SW 1271 (cell line): ENCODE measurements at regions not wholly inside any gene's neighbourhood (a gene's known extent, or its start where the extent isn't known, plus 50 kb on each side); places are given as distances from the start of the nearest gene placed in this dataset.
"Not testable (repeated sequence)": the region's sequence is repeated elsewhere in the genome, so short reads cannot be mapped to it uniquely, and the experiment has no call there.

Source experiments
- DNase-seq, 2 experiments: peaks; one replicate each; lab custom pipeline; 2025; lab: John Stamatoyannopoulos, UW

DNA sequence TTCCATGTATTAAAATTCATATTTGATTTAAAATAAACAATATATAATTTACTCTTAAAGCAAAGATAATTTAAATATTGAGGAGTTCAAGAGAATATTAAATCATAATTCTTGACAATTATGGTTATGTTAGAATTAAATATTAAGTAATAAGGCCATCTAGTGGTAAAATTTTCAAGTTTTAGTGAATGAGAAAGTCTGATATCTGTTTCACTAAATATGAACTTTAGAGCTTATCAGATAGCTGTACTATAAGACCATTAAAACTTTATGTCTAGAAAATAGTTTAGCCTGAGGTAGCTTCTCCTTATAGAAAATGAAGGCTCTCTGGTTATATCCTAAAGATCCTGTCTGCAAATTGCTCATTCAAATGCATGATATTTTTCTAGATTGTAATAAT is 152.1 kb upstream of the PRSS12 start:
- not testable (repeated sequence) for DNase-seq

GRCh38 chr4:118505491-118505890 is 152.7 kb upstream of the PRSS12 start:
- DNase-seq = not testable (repeated sequence)

- DNase-seq = not testable (repeated sequence)
These were observed 160.1 kb upstream of the PRSS12 start for GRCh38 chr4:118512870-118513269.

GRCh38 chr4:118514332-118514731 is 161.5 kb upstream of the PRSS12 start:
- DNase-seq = not testable (repeated sequence)

DNA sequence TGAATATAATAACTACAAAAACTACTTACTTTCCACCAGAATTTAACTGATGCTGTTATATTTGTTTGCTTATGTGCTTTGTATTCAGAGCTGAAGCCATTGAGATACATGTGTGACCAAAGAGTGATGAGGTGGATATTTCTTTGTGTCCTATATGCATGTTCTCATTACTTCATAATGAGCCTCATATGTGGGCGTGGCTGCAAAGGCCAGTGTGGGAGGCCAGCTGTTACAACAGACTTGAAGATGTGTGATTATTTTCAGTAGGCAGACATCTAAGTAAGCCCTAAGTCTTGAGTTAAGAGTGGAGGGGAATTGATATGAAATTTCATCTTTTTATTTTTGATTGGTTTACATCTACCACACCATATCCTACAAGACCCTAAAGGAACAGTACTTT is 163.3 kb upstream of the PRSS12 start:
- DNase-seq = not testable (repeated sequence)

- not testable (repeated sequence) for DNase-seq
These were observed 155.1 kb upstream of the METTL14 start for GRCh38 chr4:118530107-118530506.

DNA sequence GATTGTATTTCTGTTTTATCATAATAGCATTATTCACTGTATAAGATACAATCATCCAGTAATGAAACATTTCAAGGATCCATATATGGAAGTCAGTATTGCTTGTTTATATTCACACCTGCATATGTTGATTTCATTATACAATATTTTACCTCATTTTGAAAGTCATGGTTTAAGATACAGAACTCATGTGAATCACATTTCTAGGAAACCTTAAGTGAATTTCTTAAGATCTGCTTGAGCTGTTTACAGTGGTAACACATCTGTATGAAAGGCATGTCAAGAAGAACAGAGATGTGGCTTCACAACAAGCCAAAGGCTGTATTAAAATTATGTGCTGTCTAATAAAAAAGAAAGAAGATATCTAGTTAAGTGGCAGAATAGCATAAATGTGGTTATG is 153.2 kb upstream of the METTL14 start:
- not testable (repeated sequence) for DNase-seq

- DNase-seq = not testable (repeated sequence)
These were observed 149.4 kb upstream of the METTL14 start for GRCh38 chr4:118535788-118536187.

DNA sequence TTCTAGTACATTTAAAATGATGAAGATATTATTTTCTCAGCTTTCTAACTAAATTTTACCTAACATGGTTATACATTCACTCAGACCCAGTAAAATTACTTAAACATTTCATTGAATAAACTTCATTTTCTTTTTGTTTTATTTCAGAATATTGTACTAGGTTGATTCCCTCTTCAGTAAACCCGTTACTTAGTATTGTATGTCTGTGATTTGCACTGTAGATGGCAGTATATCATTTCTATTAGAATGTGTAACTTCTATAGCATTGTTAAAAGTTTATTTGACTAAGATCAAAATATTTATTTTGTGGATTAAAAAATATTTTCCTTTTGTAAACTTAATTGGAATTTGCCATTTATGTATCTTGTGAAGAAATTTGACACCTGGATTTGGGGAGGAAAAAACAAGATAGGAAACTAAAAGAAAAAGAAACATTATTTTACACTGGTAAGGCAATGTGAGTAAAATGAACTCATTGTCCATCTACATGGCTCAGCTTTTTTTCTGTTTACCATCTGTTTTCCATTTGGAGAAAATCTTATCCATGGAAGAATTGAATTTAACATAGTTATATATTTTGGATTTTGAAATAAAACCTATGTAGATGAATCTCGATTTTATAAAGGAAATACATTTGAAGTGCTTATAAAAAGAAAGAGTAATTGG is 145.6 kb upstream of the METTL14 start:
- peak in 1 of 2 experiments; percentile 3 for DNase-seq

DNA sequence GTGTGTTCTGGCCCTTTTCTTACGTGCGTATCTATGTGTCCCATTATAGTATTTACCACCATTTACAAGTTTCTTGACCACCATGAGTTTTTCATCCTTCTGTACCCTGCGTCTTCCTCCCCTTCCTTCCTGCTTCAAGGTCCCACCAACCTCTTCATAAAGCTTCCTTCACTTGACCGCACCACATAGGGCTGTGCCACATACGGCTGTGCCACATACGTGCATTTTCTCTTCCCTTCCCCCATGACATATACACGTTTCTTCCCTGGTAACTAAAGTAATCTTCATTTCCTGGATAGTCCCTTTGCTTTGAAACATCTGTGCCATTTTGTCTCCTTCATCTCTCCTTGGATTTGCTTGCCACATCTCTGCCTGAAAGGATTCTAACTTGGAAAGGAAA is 128.6 kb upstream of the METTL14 start:
- not testable (repeated sequence) for DNase-seq

GRCh38 chr4:118557298-118557851 is 127.8 kb upstream of the METTL14 start:
- no peak for DNase-seq

DNA sequence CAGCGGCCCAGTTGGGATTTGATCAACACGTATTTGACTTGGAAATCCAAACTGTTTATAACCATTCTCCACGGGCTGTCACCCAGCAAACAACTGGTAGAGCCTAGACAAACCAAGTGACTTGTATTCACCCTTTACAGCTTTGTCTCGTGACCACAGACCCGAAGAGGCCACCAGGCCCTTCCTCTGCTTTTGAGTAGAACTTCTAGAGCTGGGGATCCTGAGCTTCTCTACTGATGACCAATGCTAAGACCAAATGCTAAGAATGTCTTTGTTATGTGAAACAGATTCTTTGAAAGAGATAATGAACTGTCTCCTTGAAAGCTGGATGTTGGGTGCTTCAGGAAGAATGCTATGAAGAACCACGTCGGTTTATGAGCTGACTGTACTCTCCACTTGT is 127.0 kb upstream of the METTL14 start:
- not testable (repeated sequence) for DNase-seq

GRCh38 chr4:118561559-118561958 is 123.6 kb upstream of the METTL14 start:
- not testable (repeated sequence) for DNase-seq

DNA sequence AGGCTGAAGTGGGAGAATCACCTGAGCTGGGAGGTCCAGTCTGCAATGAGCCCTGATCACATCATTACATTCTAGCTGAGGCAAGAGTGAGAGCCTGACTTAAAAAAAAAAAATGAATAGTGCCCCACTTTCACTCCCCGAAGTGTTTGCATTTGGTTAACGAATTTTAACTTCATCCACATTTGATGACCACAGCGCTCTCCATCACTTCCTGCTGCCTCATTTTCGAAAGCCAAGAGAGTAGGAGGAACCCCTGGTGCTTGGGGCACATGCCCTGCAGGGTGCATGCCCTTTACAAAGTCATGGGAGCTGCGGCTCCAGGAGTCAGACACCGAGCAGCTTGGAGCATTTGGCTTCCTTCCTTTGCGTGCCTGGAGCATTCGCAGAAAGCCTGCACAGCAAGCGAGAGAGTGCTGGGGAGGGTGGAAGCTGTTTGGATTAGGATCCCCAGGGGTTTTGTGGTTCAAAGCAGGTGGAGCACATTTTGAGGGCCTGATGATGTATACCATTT is 119.1 kb upstream of the METTL14 start:
- DNase-seq = not testable (repeated sequence)

DNA sequence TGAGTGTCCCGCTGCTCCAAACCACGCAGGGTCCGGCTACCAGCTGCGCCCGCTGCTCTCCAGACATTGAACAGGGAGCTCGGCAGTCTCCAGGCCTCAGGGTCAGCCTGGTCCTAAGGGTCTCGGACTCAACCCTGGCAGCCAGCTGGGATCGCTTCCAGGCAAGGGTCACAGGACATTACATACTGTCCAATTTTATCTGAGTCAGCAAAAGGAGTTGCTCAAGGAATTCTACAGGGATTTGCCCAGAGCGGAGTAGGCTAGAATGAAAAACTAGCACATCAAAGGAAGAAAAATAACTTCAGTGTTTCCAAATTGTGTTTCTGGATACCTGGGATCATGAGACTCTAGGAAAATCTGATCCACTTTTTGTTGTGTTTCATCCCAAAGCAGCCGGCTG is 112.2 kb upstream of the METTL14 start:
- DNase-seq = not testable (repeated sequence)

- not testable (repeated sequence) for DNase-seq
These were observed 110.8 kb upstream of the METTL14 start for GRCh38 chr4:118574251-118574913.

GRCh38 chr4:118575057-118575456 is 110.1 kb upstream of the METTL14 start:
- DNase-seq = not testable (repeated sequence)

GRCh38 chr4:118575726-118576125 is 109.5 kb upstream of the METTL14 start:
- DNase-seq = not testable (repeated sequence)

- DNase-seq = not testable (repeated sequence)
These were observed 108.4 kb upstream of the METTL14 start for GRCh38 chr4:118576709-118577219.

DNA sequence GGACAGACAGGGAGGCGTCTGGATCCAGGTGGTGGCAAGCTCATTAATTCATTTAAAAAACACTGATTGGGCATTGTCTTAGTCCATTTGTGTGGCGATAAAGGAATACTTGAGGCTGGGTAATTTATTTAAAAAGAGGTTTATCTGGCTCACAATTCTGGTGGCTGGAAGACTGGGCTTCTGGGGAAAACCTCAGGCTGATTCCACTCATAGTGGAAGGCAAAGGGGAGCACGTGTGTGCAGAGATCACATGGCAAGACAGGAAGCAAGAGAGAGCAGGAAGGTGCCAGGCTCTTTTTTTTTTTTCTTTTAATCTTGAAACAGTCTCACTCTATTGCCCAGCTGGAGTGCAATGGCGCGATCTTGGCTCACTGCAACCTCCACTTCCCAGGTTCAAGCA is 100.2 kb upstream of the METTL14 start:
- DNase-seq = no peak

GRCh38 chr4:118586357-118586790 is 98.8 kb upstream of the METTL14 start:
- DNase-seq = no peak

- no peak for DNase-seq
These were observed 97.9 kb upstream of the METTL14 start for GRCh38 chr4:118587116-118587831.
